Globus pallidus (tissue), 1 donor: ENCODE measurements at regions not wholly inside any gene's neighbourhood (a gene's known extent, or its start where the extent isn't known, plus 50 kb on each side); places are given as distances from the start of the nearest gene placed in this dataset.

Experiments
- DNase-seq: peaks from one replicate; pipeline ENCODE4 v3.0.0-alpha.2; 2015; ENCODE audit warnings: low spot score

GRCh38 chr14:51396222-51396815 lies 156.3 kb downstream of the TMX1 start:
- DNase-seq = no peak

DNA sequence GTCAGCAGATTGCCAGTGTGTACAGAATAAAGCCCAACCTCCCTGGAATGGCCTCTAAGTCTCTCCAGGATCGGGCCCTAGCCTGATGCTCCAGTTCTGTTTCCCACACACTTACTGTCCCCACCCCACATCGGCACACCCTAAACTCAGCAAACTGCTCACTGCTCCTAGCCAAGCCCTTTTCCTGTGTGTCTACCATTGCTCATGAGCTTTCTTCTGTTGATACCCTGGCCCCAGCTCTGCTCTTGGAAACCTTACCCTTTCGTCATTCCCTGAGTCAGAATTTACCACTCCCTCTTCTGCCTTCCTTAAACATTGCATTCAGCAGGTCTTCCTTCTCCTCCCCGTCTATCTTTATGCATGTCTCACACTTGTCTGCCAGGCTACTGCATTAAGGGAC lies 158.9 kb downstream of the TMX1 start:
- DNase-seq = no peak

GRCh38 chr14:51400139-51400538 lies 160.1 kb downstream of the TMX1 start:
- DNase-seq = no peak

GRCh38 chr14:51401272-51401671 lies 161.2 kb downstream of the TMX1 start:
- DNase-seq = peak; percentile 28

DNA sequence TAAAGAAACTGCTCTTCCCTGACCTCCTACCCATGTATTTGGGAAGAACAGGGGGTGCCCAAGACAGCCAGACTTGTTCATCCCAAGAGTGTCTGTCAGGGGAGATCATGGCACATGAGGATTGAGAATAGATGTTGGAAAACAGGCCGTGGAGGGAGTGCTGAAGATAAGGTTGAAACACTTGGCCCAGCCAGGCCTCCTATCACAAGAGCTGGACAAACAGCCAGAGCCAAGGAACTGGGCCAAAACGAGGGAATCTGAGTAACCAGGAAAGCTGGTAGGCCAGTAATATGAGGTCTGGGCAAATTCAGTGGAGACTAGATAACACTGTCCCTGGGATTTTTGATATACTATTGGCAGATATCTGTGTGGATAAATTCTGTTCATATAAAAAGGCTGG lies 161.7 kb downstream of the TMX1 start:
- DNase-seq = no peak

GRCh38 chr14:51410897-51411296 lies 170.8 kb downstream of the TMX1 start:
- DNase-seq = no peak

DNA sequence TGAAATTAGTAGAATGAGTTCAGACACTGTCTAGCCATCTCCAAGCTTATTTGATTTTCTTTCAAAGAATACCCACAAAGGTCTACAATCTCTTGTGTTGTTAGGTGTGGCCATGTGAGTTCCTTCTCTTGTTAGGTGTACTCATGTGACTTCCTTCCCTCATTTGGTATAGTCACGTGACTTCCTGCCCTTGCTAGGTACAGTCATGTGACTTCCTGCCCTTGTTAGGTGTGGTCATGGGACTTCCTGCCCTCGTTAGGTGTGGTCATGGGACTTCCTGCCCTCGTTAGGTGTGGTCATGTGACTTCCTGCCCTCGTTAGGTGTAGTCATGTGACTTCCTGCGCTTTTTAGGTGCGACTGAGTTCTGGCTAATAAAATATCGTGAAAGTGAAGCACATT lies 179.6 kb downstream of the TMX1 start:
- no peak for DNase-seq

DNA sequence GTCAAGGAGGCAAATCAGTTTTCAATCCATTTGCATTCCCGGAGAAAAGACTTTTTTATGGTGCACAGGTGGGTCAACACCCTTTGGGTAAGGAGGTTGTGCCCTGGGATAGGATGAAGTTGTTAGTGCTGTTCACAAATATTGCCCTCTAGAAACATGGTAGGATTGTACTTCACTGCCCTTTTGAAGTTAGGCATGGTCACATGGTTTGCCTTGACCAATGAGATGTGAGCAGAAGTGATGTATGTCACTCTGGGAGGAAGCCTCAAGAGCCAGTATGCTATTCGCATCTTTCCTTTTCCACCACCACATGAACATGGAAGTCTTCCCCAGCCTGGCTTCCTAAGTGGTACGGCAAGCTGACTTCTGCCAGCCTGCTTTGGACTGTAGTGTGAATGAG lies 182.7 kb downstream of the TMX1 start:
- DNase-seq = no peak

GRCh38 chr14:51424041-51424440 lies 184.0 kb downstream of the TMX1 start:
- no peak for DNase-seq

DNA sequence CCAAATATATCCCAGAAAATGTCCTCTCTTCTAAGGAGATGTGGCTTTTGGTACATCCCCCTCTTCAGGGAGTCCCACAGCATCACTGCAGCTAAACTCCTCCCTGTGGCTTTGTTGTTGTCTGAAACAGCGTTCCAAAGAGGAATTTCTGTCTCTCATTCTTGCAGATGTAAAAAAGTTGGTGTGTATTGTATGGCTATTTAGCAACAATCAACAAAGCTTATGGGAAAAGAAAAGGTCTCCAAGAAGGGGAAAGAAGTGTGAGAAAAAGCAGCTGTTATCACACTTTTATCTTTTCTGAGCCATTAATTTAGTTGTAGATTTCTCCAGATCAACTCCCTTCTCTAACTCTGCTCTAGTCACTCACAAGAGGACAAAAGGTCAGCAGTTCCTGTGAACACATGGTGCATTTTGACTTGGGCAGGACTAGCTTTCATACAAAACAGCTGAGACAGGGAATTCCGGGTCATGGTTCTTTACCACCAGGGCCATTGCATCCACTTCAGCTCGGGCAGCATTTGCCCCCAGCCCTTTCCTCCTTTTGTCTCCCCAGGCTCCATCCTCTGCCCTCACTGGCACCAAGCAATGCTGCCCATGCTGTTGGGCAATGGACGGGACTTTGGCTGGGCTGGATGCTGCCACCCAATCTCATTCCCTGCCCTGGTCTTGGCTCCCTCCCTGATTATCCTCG lies 184.7 kb downstream of the TMX1 start:
- DNase-seq = no peak

DNA sequence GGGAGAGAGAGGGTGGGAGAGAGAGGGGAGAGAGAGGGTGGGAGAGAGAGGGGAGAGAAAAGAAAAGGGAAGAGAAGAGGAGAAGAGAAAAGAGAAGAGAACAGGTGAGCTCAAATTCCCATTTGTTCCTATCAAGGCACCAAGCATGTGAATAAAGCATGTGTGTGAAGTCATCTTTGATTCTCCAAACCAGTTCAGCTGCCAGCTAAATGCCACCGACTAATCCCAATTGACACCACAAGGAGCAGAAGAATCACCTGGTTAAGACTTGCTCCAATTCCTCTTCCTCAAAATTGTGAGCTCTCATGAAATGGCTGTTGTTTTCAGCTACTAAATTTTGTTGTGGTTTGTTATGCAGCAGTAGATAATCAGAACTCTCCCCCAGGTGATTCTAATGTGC lies 188.9 kb downstream of the TMX1 start:
- no peak for DNase-seq

GRCh38 chr14:51430079-51430478 lies 190.0 kb downstream of the TMX1 start:
- no peak for DNase-seq

DNA sequence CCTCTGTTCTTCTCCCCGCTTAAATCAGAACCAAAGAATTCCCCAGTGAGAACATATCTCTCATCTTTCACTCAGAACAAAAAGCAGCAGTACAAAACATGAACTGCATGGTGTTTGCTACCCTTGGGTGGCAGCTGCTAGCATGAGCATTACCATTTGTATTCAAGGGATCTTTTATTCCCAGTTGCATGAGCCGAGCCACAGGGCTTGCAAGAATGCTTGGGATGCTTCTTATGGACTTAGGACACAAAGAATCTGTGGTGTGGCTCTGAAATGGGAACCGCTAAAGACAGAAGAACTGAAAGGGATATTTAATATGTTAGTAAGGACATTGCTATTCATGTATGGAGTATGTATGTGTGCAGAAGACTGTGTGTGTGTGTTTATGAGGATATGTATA lies 190.6 kb downstream of the TMX1 start:
- DNase-seq = peak; percentile 48

- no peak for DNase-seq
These were observed 191.1 kb downstream of the TMX1 start for GRCh38 chr14:51431033-51431709.

- DNase-seq = no peak
These were observed 191.7 kb downstream of the TMX1 start for GRCh38 chr14:51431741-51432140.

- no peak for DNase-seq
These were observed 192.4 kb downstream of the TMX1 start for GRCh38 chr14:51432302-51432948.

DNA sequence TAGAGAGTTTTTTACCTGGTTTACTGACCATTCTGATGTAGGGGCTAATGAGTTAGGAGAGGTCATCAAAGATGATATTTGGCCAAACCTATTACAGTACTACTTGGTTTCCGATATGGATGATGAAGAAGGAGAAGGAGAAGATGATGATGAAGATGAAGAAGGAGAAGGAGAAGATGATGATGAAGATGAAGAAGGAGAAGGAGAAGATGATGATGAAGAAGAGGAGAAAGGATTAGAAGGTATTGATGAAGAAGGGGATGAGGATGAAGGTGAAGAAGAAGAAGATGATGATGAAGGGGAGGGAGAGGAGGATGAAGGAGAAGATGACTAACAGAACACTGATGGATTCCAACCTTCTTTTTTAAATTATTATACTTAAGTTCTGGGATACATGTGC lies 196.6 kb downstream of the TMX1 start:
- DNase-seq = no peak

- DNase-seq = no peak
These were observed 199.8 kb downstream of the TMX1 start for GRCh38 chr14:51439896-51440295.

- no peak for DNase-seq
These were observed 201.0 kb downstream of the TMX1 start for GRCh38 chr14:51441001-51441400.

DNA sequence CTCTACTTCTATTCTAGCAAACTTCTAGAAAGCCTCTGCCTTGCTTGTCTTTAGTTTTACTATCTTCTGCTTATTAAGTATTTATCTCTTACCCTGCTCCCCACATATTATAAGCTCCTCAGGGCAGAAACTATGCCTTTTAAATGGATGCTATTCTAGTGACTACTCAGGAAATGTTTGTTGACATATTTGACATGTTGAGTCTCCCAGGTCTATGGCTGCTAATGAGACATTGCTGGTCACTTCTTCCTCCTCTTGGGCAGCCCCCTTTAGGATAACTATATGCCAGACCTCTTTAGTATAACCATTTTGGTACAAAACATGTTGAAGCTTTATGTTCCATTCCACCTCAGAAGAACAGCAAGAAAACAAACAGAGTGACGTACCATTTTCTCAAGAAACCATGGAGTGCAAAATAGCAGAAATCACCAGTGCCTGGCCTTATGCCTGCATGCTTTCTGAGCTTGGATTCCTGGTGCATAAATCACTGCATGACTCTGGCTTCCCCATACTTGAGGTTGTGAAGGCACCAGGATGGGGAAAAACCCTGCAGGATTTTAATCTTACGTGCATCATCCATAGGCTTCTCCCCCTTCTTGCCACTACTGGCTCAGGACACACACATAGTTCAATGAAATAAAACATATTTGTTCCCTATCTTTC lies 202.6 kb downstream of the TMX1 start:
- DNase-seq = no peak

DNA sequence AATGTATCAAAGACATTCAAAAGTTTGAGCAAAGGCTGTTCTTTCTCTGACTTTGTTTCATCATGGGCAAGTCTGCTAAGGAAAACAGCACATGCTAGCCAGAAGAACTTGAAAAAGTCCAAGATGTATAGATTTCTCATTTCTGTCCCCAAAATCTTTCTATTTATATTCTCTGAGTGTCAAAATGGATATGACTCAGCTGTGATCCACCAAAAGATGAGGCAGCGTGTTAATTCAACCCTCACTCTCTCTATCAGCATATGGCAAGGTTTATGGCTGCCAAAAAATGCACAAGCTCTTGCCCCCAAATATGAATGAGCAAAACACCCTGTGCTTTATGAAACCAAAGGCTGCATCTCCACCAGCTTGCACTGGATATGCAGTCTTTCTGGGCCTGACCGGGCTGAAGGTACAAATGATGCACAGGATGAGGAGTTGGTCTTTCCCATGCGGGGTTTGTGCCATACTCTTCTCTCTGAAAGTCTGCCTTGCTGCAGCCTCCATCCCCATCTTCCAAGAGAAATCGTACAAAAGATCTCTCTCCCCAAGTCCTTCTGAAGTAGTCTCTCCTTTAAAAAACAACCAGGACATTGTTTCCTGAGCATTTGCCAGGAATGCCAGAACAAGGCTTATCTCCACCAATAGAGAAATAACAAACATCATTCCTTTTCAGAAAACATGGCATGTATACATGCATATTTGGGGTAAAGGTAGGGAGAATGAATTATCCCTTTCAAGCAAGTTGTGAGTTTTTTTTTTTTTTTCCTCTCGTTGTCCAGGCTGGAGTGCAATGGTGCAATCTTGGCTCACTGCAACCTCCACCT lies 203.4 kb downstream of the TMX1 start:
- DNase-seq = no peak
